SIG-M5 treated with dmso at 0.1 percent for 504 hours (cell line): ENCODE measurements at regions not wholly inside any gene's neighbourhood (a gene's known extent, or its start where the extent isn't known, plus 50 kb on each side); places are given as distances from the start of the nearest gene placed in this dataset.

ENCODE experiments used
- DNase-seq: peaks from one replicate; lab custom pipeline; 2025; ENCODE audit not compliant: unreplicated experiment; lab: John Stamatoyannopoulos, UW

GRCh38 chr2:122210898-122211856 is 455.7 kb downstream of the TSN start:
- no peak for DNase-seq

GRCh38 chr2:122213312-122213711 is 457.9 kb downstream of the TSN start:
- DNase-seq: no peak

- no peak for DNase-seq
Observed at GRCh38 chr2:122216071-122216470, 460.6 kb downstream of the TSN start.

- no peak for DNase-seq
Observed at GRCh38 chr2:122216901-122217300, 461.4 kb downstream of the TSN start.

GRCh38 chr2:122218596-122218995 is 463.1 kb downstream of the TSN start:
- no peak for DNase-seq

GRCh38 chr2:122219504-122219903 is 464.1 kb downstream of the TSN start:
- no peak for DNase-seq

- DNase-seq: no peak
Observed at GRCh38 chr2:122221665-122222064, 466.2 kb downstream of the TSN start.

- DNase-seq: no peak
Observed at GRCh38 chr2:122231296-122231695, 475.8 kb downstream of the TSN start.

GRCh38 chr2:122233372-122233771 is 477.9 kb downstream of the TSN start:
- no peak for DNase-seq

GRCh38 chr2:122236152-122236874 is 480.9 kb downstream of the TSN start:
- no peak for DNase-seq

- no peak for DNase-seq
Observed at GRCh38 chr2:122236925-122237324, 481.5 kb downstream of the TSN start.

GRCh38 chr2:122237450-122237849 is 482.0 kb downstream of the TSN start:
- DNase-seq: no peak

GRCh38 chr2:122238006-122238559 is 482.6 kb downstream of the TSN start:
- no peak for DNase-seq

- no peak for DNase-seq
Observed at GRCh38 chr2:122239440-122239839, 484.0 kb downstream of the TSN start.

- no peak for DNase-seq
Observed at GRCh38 chr2:122244598-122245229, 489.3 kb downstream of the TSN start.

GRCh38 chr2:122249673-122250072 is 494.2 kb downstream of the TSN start:
- DNase-seq: no peak

- DNase-seq: no peak
Observed at GRCh38 chr2:122251158-122251557, 495.7 kb downstream of the TSN start.

GRCh38 chr2:122251566-122251965 is 496.1 kb downstream of the TSN start:
- no peak for DNase-seq

GRCh38 chr2:122255924-122256323 is 500.5 kb downstream of the TSN start:
- DNase-seq: no peak

GRCh38 chr2:122261911-122262310 is 506.5 kb downstream of the TSN start:
- DNase-seq: no peak

- DNase-seq: no peak
Observed at GRCh38 chr2:122263746-122264145, 508.3 kb downstream of the TSN start.
